ENCODE measurements at regions not wholly inside any gene's neighbourhood (a gene's known extent, or its start where the extent isn't known, plus 50 kb on each side); places are given as distances from the start of the nearest gene placed in this dataset.

GRCh38 chr7:15891151-15891881, 204.8 kb upstream of the MEOX2 start:
- DNase-seq (ENCODE audit: low spot score): no peak
- ChIA-PET POLR2A (ENCODE audit: low non-redundant PET) (no interaction called here), CTCF (interaction anchor here (0.5 kb wide), 1 partner anchor 46 kb away, joined by 3 read pairs; no protein-coding TSS in a partner anchor)
- no peak for TF ChIP-seq CTCF (conservative IDR thresholded peaks at IDR 0.05; ENCODE audit: low read depth)
- H3K27ac ChIP-seq: no peak overlapping the region

DNA sequence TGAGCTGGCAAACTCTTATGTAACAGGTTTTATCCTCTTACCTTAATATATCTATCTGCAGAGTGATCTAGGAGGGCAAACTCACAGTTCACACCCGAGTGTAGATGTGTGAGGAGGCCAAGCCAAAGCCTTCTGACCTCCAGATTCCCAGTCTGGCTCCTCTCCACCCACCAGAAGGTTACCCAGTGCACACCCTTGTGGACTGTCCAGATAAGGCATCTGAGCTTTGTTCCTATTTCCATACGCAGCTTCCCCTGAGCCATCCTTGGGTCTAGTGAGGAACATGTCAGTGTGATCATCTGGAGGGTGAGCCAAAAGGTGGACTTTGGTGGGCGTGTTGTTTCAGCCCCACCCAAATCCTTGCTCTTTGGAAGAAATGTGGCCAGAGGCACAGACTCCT, 203.0 kb upstream of the MEOX2 start:
- CTCF ChIA-PET: interaction anchor here (0.7 kb wide), 1 partner anchor 1585 kb away, joined by 3 read pairs; no protein-coding TSS in a partner anchor
- DNase-seq (ENCODE audit: low spot score): no peak
- no peak for TF ChIP-seq CTCF (conservative IDR thresholded peaks at IDR 0.05; ENCODE audit: low read depth)
- H3K27ac ChIP-seq: no peak overlapping the region
- POLR2A ChIA-PET (ENCODE audit: low non-redundant PET): no interaction called here

DNA sequence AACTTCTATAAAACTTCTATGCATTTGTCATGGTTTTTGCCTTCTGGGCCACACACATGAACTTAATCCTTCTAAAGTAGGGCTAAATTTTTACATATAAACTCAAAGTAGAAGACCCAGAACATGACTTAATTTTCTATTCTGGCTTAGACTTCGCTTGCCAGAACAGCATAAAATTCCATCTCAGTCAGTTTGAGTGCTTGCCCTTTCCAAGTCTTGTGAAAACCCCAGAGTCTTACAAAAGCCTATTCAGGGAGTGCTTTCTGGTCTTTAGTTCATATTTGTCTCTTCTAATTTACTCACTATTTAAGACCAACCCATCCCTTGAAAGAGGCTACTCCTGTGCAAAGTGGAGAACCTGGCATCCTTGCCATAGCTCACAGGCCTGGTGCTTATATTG, 201.6 kb upstream of the MEOX2 start:
- CTCF ChIA-PET: interaction anchor here (0.6 kb wide), 1 partner anchor 775 kb away, joined by 3 read pairs; no protein-coding TSS in a partner anchor

GRCh38 chr7:15886626-15887025, 200.1 kb upstream of the MEOX2 start:
- POLR2A ChIA-PET (ENCODE audit: low non-redundant PET): no interaction called here
- no peak for TF ChIP-seq CTCF (conservative IDR thresholded peaks at IDR 0.05; ENCODE audit: low read depth)
- no peak for DNase-seq (ENCODE audit: low spot score)
- CTCF ChIA-PET: no interaction called here
- no peak overlapping the region for H3K27ac ChIP-seq

More for the DNA sequence above, 201.6 kb upstream of the MEOX2 start:
- no peak overlapping the region for H3K27ac ChIP-seq
- DNase-seq (ENCODE audit: low spot score): no peak
- POLR2A ChIA-PET (ENCODE audit: low non-redundant PET): no interaction called here
- no peak for TF ChIP-seq CTCF (conservative IDR thresholded peaks at IDR 0.05; ENCODE audit: low read depth)

DNA sequence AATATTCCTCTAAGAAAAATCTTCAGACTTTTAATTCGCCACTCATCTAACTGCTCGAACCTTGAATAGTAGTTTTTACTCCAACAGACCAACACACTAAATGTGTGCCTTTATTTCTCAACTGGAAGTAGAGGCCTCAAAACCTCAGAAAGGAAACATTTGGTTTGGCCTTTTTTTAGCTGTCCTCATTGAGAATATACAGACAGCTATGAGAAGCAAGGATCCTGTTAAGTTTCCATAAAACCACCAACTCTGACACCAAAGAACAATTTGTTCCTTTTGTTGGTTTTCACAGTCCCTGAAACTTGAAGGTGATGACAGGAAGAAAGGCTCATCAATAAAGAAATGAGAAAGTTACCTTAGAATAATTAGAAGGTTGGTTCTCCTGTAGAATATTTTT, 199.2 kb upstream of the MEOX2 start:
- DNase-seq (ENCODE audit: low spot score): no peak
- H3K27ac ChIP-seq: no peak overlapping the region
- POLR2A ChIA-PET (ENCODE audit: low non-redundant PET): no interaction called here
- CTCF ChIA-PET: no interaction called here
- no peak for TF ChIP-seq CTCF (conservative IDR thresholded peaks at IDR 0.05; ENCODE audit: low read depth)

DNA sequence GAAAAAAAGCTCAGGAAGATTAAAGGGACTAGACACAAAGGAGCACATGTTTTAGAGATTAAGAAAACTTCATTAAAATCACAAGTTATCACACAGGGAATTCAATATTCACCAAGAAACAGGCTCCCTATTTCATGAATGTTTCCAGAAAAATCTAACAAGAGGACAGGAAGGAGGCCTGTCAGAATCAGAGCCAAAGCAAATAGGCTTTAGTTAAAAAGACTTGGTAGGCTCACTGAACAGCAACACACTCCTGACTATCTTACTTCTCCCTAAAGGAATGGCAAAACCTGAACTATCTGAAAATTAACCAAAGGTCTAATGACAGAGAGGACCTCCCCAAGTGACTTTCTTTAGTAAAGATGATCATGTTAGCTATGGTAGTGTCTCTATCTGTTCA, 188.3 kb upstream of the MEOX2 start:
- CTCF ChIA-PET: no interaction called here
- H3K27ac ChIP-seq: no peak overlapping the region
- no peak for DNase-seq (ENCODE audit: low spot score)
- POLR2A ChIA-PET (ENCODE audit: low non-redundant PET): no interaction called here
- no peak for TF ChIP-seq CTCF (conservative IDR thresholded peaks at IDR 0.05; ENCODE audit: low read depth)
